SK-N-SH treated with all-trans-retinoic acid at 6 μM for 48 hours (cell line): ENCODE measurements at regions not wholly inside any gene's neighbourhood (a gene's known extent, or its start where the extent isn't known, plus 50 kb on each side); places are given as distances from the start of the nearest gene placed in this dataset.

Experiments used
- ARNTL ChIP-seq: fragments of 450-650 bp; formaldehyde crosslinking; IDR thresholded peaks from 2 replicates; pipeline ENCODE4 v1.5.0; 2020; ENCODE audit warnings: low read depth, mild to moderate bottlenecking, moderate library complexity, borderline replicate concordance
- BACH2 ChIP-seq: fragments of 250-450 bp; sonication (Bioruptor Pico); IDR thresholded peaks from 2 replicates; pipeline ENCODE4 v1.9.0; 2021; ENCODE audit warnings: mild to moderate bottlenecking, borderline replicate concordance
- CREB5 ChIP-seq: fragments of 250-450 bp; sonication (Bioruptor Pico); IDR thresholded peaks from 2 replicates; pipeline ENCODE4 v1.5.1; 2020; ENCODE audit warnings: low read depth, mild to moderate bottlenecking, moderate library complexity
- CSDC2 ChIP-seq: fragments of 250-450 bp; sonication (Bioruptor Pico); IDR thresholded peaks from 2 replicates; pipeline ENCODE4 v1.5.0; 2020; ENCODE audit warnings: mild to moderate bottlenecking, moderate library complexity
- CSRNP3 ChIP-seq: fragments of 250-450 bp; sonication (Bioruptor Pico); IDR thresholded peaks from 2 replicates; pipeline ENCODE4 v1.5.1; 2021; ENCODE audit warnings: mild to moderate bottlenecking, moderate library complexity
- GLIS3 ChIP-seq: fragments of 250-450 bp; sonication (Bioruptor Pico); IDR thresholded peaks from 2 replicates; pipeline ENCODE4 v1.5.0; 2020; ENCODE audit warnings: mild to moderate bottlenecking, moderate library complexity
- ISL1 ChIP-seq: fragments of 250-450 bp; sonication (Bioruptor Pico); IDR thresholded peaks from 2 replicates; pipeline ENCODE4 v2.1.2; 2022; ENCODE audit warnings: mild to moderate bottlenecking, moderate library complexity
- PATZ1 ChIP-seq: fragments of 250-450 bp; sonication (Bioruptor Pico); IDR thresholded peaks from 2 replicates; pipeline ENCODE4 v1.8.0; 2020; ENCODE audit warnings: mild to moderate bottlenecking, moderate library complexity, borderline replicate concordance
- POU6F1 ChIP-seq: fragments of 250-450 bp; sonication (Bioruptor Pico); IDR thresholded peaks from 2 replicates; pipeline ENCODE4 v1.8.0; 2021; ENCODE audit warnings: low read depth, mild to moderate bottlenecking, moderate library complexity, borderline replicate concordance
- PPARA ChIP-seq: fragments of 250-450 bp; sonication (Bioruptor Pico); IDR thresholded peaks from 2 replicates; pipeline ENCODE4 v1.5.0; 2020; ENCODE audit warnings: mild to moderate bottlenecking, borderline replicate concordance
- TCF4 ChIP-seq: fragments of 250-450 bp; sonication (Bioruptor Pico); IDR thresholded peaks from 2 replicates; pipeline ENCODE4 v1.8.0; 2021; ENCODE audit warnings: mild to moderate bottlenecking, moderate library complexity, borderline replicate concordance
- ZFP3 ChIP-seq: fragments of 250-450 bp; sonication (Bioruptor Pico); IDR thresholded peaks from 2 replicates; pipeline ENCODE4 v1.5.0; 2020; ENCODE audit warnings: mild to moderate bottlenecking, moderate library complexity
- ZFP30 ChIP-seq: fragments of 450-650 bp; formaldehyde crosslinking; IDR thresholded peaks from 2 replicates; pipeline ENCODE4 v1.5.0; 2022; ENCODE audit warnings: mild to moderate bottlenecking, moderate library complexity
- ZNF70 ChIP-seq: fragments of 450-650 bp; formaldehyde crosslinking; IDR thresholded peaks from 2 replicates; pipeline ENCODE4 v1.5.0; 2020; ENCODE audit warnings: mild to moderate bottlenecking, moderate library complexity

- TF ChIP-seq BACH2 = no peak
- no peak for TF ChIP-seq ISL1 (CRISPR knock-in tag)
- TF ChIP-seq CSDC2 = no peak
- TF ChIP-seq ZFP3 (CRISPR knock-in tag) = no peak
- TF ChIP-seq TCF4 (CRISPR knock-in tag) = no peak
- no peak for TF ChIP-seq PATZ1
- no peak for TF ChIP-seq ZFP30 (CRISPR knock-in tag)
- TF ChIP-seq ZNF70 (CRISPR knock-in tag) = no peak
- no peak for TF ChIP-seq PPARA (CRISPR knock-in tag)
- no peak for TF ChIP-seq CREB5
- TF ChIP-seq GLIS3 (CRISPR knock-in tag) = no peak
- TF ChIP-seq CSRNP3 (CRISPR knock-in tag) = no peak
- no peak for TF ChIP-seq POU6F1 (CRISPR knock-in tag)
- no peak for TF ChIP-seq ARNTL
These were observed 366.1 kb upstream of the FAM47C start for GRCh38 chrX:36642052-36642451.
